GM19240 (cell line): ENCODE measurements at regions not wholly inside any gene's neighbourhood (a gene's known extent, or its start where the extent isn't known, plus 50 kb on each side); places are given as distances from the start of the nearest gene placed in this dataset.

Experiments used
- DNase-seq: peaks from one replicate; pipeline ENCODE4 v3.0.0; 2011; ENCODE audit warnings: low spot score; ENCODE audit not compliant: insufficient read length

DNA sequence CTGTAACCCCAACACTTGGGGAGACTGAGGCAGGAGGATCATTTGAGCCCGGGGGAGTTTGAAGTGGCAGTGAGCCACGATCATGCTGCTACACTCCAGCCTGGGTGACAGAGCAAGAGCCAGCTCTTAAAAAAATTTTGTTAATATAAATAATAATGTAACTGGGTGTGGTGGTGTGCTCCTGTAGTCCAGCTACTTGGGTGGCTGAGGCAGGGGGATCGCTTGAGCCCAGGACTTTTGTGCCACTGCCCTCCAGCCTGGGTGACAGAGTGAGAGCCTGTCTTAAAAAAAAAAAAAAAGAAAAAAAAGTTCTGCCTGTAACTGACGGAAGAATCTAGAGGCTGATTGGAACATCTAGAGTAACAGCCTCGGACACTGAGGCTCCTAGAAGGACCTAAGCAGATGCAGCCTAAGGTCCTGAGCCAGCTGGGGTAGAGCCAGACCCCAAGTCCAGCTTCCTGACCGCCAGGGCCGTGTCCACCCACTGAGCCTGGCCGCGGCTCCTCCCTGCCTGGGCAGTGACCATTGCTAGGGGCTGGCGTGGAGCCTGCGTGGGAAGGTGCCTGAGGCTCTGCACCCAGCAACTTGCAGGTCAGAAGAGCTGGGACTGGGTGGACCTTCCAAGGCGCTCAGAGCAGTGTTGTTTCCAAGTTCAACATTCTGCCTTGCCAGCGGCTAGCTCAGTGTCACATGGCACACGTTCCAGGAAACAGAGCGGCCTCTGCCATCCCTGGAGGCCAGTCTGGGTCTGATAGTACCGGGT lies 209.4 kb upstream of the CIBAR2 start:
- DNase-seq, result no peak

DNA sequence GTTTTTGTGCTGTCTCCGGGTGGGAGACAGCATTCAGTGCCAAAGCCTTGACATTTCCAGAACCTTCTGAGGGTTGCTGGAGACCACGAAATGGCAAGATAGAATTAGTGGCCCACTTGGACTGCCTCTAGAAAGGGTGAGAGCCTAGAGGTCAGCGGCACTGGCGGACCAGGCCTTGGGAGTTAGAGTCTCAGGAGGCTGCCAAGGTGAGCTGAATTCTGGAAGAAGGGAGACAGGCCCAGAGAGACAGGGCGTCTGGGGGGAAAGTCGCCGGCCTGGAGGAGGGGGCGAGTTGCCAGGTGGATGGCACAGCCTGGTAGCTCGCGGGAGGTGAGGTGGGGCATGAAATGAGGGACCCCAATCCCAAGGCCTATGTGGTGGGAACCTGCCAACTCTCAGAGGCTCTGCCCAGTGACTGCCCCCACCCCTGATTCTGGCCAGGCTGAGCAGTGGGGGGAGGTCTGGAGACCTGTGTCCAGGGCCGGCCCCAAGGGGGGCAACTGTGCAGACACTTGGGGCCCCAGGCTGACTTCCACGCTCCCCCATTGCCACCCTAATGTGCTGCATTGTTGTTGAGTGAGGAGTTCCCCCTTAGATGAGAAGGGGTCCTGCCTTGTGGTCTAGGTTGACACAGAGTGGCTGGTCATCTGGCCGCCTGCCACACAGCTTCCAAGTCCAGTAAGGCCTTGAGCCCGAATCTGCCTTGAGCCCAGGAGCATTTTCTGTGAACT lies 211.1 kb upstream of the CIBAR2 start:
- no peak for DNase-seq

DNA sequence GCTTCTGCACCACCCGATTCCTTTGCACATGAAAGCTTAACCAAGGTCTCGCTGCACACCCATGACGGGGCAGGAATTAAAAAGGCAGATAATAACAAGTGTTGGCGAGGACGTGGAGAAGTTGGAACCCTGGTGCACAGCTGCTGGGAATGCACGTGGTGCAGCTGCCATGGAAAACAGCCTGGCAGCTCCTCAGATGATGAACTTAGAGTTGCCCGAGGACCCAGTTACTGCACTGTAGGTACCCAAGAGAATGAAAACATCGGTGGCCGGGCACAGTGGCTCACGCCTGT lies 211.6 kb upstream of the CIBAR2 start:
- no peak for DNase-seq

DNA sequence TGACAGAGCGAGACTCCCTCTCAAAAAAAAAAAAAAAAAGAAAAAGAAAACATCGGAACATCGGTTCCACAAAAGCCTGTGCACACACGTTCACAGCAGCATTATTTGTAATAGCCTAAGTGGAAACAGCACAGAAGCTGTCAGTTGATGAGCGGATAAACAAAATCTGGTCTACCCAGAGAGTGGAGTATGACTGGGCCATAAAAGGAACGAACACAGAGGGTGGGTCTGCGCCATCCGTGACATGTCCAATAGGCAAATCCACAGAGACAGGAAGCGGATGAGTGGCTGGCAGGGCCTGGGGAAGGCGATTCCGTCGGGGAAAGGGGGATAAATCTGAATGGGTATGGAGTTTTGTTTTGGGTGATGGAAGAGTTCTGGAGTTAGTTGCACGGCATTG lies 212.2 kb upstream of the CIBAR2 start:
- no peak for DNase-seq

DNA sequence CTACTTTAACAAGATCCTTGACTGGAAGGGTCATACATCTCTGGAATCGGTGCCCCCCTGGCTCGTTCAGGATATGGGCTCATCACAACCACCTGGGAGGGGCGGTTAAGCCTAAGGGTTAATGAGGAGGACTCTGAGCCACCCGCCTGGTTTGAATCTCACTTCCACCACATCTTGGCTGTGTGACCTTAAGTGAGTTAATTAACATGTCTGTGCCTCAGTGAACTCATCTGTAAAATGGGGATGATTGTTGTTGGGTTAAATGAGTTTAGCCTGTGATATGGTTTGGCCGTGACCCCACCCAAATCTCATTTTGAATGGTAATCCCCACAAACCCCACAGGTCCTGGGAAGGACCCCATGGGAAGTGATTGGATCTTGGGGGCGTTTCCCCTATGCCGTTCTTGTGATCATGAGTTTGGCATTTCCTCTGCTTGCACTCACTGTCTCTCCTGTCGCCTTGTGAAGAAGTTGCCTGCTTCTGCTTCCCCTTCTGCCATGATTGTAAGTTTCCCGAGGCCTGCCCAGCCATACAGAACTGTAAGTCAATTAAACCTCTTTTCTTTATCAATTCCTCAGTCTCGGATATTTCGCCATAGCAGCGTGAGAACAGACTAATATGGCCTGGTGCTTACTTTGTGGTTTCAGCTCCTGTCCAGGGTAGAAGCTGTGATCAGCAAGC lies 214.0 kb upstream of the CIBAR2 start:
- no peak for DNase-seq

DNA sequence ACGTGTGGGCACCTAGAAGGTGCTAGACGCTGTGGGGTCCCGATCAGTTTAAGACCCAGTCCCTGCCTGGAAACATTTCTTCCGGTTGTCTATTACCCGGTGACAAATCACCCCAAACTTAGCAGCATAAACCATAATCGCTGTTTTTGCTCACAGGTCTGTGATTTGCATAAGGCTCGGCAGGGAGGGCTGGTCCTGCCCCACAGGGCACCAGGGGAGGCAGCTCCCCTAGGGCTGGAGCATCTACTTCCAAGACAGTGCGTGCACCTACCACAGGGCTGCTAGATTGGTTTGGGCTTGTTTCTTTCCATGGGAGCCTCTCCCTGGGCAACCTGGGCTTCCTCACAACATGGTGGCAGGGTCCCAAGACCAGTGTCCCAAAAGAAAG lies 214.5 kb upstream of the CIBAR2 start:
- no peak for DNase-seq

DNA sequence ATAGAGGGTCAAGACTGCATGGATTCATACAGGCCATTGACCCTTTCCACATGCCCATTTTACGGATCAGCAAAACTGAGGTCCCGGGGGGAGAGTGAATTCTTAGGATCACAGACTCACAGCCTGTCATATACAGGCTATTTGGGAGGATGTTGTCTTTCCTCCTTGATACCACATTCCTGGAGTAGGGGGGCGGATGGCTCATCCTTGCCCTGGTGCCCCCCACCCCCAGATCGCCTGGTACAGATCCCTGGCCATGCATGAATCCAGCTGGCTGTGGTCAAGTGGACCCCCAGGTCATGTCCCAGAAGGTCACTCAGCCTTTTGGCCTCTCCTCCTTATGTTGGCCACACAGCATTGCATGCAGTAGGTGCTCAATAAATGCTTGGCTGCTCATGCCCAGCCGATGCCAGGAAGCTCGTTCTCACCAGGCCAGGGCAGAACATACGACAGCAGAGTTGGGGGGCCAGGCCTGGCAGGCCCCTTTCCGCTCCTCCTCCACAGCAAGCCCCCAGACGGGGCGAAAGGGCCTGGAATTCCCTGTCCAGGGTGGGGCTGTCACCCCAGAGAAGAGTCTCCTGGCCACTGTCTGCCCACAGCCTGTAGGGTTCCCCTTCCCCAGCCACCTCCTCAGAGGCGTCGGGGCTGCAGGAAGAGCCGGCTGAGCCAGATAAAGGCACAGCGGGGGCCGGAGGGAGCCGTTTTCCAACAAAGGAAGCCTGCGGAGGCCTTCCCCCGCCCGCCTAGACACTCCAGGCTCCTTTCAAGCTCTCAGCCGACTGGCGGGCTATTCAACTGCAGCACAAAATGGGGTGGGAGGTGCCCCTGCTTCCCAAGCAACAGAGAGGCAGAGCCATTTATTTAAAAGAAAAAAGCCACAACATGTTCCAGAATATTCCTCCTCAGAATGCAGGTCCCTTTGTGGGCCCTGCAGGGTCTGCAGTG lies 215.7 kb upstream of the CIBAR2 start:
- DNase-seq, result no peak

DNA sequence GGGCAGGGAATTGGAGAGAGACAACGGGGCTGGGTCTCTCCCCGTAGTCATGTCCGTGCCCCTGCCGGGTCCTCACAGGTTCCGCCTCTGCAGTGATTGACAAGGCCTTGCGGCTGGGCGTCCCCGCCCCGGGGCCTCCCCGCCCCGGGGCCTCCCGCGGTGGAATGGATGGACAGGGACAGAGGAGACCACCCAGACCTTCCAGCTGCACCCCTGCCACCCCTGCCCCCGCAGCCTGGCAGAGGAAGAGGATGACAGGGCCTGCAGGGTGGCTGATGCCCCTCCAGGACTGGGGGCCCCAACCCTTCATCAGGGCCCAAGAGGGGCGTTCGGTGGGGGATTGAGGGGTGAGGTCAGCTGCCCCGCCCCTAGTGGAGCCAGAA lies 216.4 kb upstream of the CIBAR2 start:
- no peak for DNase-seq

DNA sequence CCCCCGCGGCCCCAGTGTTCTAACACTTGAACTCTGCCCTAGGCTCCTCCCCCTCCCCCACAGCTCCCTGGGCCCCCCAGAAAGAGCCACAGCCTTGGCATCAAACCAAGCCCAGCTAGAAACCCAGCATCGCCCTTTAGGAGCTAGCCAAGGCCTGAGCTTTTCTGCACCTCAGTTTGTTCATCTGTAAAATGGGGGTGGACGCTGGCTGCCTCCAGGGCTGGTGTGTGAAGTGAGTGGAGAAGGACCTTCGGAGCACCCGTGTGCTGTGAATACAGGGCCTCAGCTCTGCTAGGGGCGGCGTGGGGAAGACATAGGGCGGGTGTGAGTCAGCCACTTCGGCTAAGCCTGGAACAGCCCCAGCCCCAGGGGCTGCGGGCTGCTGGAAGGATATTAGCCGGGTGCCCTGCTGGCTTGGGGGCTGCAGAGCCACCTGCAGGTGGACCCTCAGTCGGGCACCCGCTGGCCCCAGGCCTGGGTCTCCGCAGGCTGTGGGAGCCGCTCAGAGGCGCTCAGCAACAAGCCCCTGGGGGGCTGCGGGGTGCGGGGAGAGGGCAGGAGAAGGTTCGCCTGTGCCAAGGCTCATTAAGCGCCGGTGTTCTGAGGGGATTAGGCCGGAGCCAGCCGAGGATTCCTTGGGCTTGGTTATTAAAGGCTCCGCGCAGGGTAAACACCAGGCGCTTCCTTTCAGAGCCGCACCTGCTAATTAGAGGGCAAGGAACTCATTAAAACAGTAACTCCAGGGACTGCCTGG lies 217.0 kb upstream of the CIBAR2 start:
- no peak for DNase-seq

DNA sequence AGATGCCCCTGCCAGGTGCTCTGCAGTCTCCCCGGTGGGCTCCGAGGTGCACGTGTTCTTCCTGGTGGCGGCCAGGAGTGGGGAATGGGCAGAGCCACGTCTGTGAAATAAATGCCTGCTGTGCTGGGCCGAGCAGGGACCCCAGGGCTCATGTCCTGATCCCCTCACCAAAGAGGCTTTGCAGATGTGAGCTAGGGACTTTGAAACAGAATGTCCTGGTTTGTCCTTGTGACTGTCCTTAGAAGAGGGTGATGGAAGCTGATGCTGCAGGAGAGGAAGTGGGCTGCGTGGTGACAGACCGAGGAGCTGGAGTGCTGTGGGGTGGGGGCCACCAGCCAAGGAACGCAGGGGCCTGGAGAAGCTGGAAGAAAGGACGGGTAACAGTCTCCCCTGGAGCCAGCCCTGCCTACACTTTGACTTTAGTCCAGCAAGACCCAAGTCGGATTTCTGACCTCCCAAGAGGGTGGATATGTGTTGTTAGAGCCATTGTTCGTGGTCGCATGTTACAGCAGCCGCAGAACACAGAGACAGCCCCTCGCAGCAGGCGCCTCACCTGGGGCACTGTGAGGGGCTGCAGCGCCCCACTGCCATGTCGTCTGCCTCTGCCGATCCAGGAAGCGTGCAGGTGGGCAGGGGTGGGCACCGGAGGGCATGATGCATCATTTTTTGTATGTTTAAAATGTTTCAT lies 217.9 kb upstream of the CIBAR2 start:
- DNase-seq, result no peak

DNA sequence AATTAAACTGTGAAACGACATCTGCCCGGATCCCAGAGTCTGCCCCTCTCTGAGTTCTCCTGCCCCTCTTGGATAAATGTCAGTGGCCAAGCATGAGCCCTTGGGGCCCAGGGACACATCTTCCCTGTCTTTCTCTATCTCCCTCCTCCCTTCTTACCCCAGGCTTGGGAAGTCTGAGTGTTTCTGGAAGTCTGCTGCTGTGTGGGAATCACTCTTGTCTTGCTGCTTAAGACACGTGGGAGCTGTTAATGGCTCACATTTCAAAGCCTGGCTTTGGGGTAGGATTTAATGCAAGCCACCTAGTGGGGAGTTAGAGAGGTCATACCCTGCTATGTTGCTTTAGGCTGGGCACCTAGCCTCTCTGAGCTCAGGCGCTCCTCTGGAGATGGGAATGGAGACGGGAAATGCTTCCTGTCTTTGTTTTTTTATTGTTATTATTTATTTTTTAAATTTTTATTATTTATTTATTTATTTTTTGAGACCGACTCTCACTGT lies 218.5 kb upstream of the CIBAR2 start:
- DNase-seq, result peak; percentile 41

DNA sequence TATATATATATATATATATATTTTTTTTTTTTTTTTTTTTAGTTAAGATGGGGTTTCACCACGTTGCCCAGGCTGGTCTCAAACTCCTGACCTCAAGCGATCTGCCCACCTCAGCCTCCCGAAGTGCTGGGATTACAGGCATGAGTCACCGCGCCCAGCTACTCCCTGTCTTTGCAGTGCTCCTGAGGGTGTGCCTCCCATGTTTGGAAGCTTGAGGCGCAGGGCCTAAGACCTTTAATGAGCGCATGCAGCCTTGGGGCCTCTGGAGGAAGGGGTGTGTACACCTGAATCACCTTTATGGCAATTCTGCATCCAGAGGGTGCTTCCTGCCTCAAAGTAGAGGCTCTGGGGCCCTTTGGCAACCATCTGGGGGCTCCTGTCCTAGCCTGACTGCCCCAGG lies 219.4 kb upstream of the CIBAR2 start:
- DNase-seq, result no peak

DNA sequence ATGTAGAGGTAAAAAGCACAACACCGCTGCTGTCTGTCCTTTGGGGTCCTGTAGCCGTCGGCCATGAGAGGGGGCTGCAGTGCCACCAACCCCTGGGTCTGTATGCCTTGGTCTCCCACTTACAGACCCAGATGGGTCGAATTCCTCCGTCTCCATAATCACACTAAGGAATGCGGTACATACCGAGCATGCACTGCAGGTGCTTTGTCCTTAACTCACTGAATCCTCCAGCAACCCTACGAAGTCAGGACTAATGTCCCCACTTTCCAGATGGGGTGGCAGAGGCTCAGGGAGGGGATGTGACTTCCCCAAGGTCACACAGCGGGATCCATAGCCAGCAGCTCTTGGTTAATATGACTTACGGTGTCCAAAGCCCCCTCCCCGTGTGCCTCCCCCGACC lies 219.9 kb upstream of the CIBAR2 start:
- DNase-seq, result no peak

DNA sequence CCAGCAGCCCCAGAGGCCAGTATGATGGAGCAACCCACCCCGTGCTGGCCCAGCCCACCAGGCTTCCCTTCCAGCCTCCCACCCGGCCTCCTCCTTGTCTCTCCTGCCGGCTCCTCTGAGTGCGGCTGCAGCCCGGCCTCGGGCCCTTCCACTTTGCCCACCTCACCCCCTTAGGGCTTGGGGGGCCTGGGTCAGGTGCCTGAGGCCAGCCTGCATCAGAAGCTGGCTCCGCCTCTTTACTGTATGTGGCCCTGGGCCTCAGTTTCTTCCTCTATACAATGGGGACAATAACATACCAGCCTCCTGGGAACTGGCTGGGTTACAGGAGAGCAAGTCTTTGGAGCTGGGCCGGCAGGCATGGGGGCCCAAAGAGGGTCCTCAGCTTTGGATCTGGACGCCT lies 221.1 kb upstream of the CIBAR2 start:
- DNase-seq, result no peak

DNA sequence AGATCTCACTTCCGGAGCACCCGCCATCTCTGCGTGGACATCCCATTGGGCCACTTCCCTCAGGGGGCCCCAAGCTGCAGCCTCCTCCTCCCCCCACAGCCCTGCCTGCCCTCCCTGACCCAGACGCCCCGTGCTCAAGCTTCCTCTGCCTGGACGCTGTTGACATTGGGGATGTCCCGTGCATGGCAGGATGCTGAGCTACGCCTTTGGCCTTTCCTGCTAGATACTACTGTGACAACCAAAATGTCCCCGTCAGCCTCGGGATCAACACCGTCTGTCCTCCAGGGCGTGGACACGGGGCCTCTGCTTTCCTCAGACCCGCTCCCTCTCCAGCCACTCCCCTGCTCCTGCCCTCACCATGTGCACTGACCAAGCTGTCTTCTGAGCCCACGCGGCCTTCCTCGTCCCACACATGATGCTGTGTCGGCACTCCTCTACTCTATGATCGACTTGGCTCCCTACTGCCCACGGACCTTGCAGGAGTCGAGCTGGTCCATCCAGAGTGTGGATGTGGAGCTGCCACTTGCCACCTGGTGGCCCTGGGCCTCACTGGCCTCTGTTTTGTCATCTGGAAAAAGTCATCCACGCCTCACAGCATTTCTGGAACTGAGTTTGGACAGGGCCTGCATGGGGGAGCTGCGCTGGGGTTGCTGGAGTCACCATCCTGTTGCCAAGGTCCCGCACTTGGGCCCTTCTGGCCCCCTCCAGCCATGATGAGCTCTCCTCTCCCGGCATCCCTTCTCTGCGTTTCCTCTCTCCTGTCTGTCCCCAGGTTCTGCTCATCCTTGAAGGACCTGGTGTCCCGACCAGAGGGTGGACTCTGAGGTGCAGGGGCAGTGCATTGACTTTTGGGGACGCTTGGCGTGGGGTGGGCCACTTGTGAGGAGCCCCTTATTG lies 221.7 kb upstream of the CIBAR2 start:
- DNase-seq, result no peak

DNA sequence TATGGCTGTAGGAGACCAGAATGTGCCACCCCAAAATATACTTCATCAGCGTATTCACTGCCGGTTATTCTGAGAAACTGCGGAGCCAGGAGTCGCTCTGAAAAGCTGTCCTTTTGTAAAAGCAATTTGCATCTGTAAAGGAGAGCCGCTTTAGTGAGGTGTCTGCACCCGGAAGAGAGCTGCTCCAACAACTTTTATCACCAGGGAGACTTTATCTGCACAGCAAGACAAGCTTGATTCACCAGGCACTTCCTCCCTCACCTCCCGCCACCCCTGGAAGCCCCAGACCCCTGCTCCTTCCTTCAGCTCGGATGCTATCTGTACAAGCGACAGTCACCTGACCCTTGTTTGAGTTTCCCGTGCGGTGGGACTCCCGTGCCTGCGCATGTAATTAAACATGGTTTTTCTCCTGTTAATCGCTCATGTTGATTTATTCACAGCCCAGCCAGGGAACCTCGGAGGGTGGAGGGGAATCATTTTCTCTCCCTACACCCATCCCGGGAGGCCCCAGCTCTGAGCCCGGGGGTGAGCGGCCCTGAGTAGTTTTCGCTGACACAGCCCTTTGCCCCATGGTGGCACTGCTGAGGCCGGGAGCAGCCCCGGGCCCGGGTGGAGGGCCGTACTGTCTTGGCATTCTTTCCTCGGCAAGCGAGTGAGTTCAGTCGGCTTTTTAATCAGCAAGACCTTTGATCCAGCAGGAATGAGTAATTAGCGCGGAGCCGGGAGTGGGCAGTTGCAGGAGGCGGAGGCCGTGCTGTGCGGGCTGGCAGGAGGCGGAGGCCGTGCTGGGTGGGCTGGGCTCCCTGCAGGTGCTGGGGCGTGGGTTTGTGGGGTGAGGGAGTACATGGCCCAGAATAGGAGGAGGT lies 222.7 kb upstream of the CIBAR2 start:
- no peak for DNase-seq

DNA sequence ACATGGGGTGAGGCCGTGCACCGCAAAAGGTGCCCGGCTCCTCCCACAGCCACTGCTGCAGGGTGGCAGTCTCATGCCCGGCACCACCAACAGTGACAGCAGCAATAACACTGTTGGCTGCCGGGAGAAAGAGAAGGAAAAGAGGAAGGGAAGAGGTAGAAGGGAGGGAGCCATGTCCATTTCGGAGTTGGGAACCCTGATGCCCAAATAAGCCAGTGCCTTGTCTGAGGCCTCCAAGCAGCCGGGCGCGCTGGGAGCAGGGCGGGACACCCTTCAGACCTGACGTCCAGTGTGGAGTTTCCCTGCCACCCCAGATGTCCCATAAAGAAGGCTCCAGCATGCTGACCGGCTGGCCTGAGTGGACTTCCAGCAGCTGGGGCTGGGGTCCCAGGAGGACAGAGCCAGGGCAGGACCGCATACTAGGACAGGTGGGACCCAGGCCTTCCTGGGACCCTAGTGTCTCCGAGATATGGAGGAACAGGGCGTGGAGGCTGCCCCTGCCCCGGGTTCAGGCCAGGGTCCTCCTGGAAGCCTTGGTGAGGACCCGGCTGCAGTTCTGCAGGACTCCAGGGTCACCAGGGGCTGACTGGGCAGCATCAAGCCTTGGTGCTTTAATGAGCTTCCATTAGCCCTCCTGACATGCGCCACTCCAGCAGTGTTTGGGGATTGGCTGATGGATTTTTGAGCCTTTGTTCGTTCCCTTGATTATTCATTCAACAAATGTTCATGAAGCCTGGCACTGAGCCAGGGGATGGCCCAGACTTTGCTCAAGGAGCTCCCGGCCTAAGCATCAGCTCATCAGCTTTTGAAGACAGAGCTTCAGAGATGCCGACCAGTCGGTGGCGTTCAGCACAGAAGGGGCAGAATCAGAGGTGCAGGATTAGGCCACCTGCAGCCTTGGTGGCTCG lies 223.6 kb upstream of the CIBAR2 start:
- no peak for DNase-seq
